Parathyroid adenoma (tissue), 2 donors: ENCODE measurements at regions not wholly inside any gene's neighbourhood (a gene's known extent, or its start where the extent isn't known, plus 50 kb on each side); places are given as distances from the start of the nearest gene placed in this dataset.

Source experiments
- H2AFZ ChIP-seq: fragments of 300-600 bp; sonication (generic); one replicate; pipeline ENCODE4 v1.7.0; 2017; ENCODE audit warnings: antibody characterized with exemption, mild to moderate bottlenecking
- H3K27ac ChIP-seq: fragments of 300-600 bp; sonication (generic); one replicate; pipeline ENCODE4 v1.7.0; 2017
- H3K27me3 ChIP-seq: fragments of 300-600 bp; sonication (generic); one replicate; pipeline ENCODE4 v1.7.0; 2017; ENCODE audit warnings: low read length; ENCODE audit not compliant: control insufficient read depth, insufficient read depth
- H3K36me3 ChIP-seq: fragments of 300-600 bp; sonication (generic); one replicate; pipeline ENCODE4 v1.7.0; 2017; ENCODE audit warnings: low read length; ENCODE audit not compliant: control insufficient read depth, insufficient read depth
- H3K4me1 ChIP-seq: fragments of 300-600 bp; sonication (generic); one replicate; pipeline ENCODE4 v1.7.0; 2017; ENCODE audit warnings: control low read depth
- H3K4me2 ChIP-seq: fragments of 300-600 bp; sonication (generic); one replicate; pipeline ENCODE4 v1.7.0; 2017; ENCODE audit warnings: low read length
- H3K4me3 ChIP-seq: fragments of 300-600 bp; sonication (generic); one replicate; pipeline ENCODE4 v1.7.0; 2017; ENCODE audit warnings: low read depth, low read length
- H3K79me2 ChIP-seq: fragments of 300-600 bp; sonication (generic); one replicate; pipeline ENCODE4 v1.7.0; 2017; ENCODE audit warnings: control low read depth
- H3K9ac ChIP-seq: fragments of 300-600 bp; sonication (generic); one replicate; pipeline ENCODE4 v1.7.0; 2017; ENCODE audit warnings: mild to moderate bottlenecking
- H3K9me3 ChIP-seq: fragments of 300-600 bp; sonication (generic); one replicate; pipeline ENCODE4 v1.7.0; 2017; ENCODE audit warnings: low read length; ENCODE audit not compliant: control insufficient read depth
- TF ChIP-seq, protein P1 (sequence below): fragments of 300-600 bp; sonication (generic); IDR thresholded peaks from one replicate; pipeline ENCODE4 v1.7.0; 2017; ENCODE audit warnings: antibody characterized with exemption, mild to moderate bottlenecking
- donor health status: primary hyperparathyroidism.

- Histone ChIP-seq H3K4me1 (no peaks in the 10 kb centered on the region), H3K9ac (no peak overlapping the region), H3K79me2 (no peaks in the 10 kb centered on the region), H3K36me3 (no peaks in the 10 kb centered on the region), H3K27ac (no peak overlapping the region), H3K4me2 (no peak overlapping the region), H3K4me3 (no peak overlapping the region), H2AFZ (no peak overlapping the region), H3K9me3 (no peaks in the 10 kb centered on the region), H3K27me3 (no peaks in the 10 kb centered on the region)
- TF ChIP-seq, protein P1, sequence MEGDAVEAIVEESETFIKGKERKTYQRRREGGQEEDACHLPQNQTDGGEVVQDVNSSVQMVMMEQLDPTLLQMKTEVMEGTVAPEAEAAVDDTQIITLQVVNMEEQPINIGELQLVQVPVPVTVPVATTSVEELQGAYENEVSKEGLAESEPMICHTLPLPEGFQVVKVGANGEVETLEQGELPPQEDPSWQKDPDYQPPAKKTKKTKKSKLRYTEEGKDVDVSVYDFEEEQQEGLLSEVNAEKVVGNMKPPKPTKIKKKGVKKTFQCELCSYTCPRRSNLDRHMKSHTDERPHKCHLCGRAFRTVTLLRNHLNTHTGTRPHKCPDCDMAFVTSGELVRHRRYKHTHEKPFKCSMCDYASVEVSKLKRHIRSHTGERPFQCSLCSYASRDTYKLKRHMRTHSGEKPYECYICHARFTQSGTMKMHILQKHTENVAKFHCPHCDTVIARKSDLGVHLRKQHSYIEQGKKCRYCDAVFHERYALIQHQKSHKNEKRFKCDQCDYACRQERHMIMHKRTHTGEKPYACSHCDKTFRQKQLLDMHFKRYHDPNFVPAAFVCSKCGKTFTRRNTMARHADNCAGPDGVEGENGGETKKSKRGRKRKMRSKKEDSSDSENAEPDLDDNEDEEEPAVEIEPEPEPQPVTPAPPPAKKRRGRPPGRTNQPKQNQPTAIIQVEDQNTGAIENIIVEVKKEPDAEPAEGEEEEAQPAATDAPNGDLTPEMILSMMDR = no peak
These were observed 212.6 kb downstream of the CLIC5 start for GRCh38 chr6:45803071-45803470.

DNA sequence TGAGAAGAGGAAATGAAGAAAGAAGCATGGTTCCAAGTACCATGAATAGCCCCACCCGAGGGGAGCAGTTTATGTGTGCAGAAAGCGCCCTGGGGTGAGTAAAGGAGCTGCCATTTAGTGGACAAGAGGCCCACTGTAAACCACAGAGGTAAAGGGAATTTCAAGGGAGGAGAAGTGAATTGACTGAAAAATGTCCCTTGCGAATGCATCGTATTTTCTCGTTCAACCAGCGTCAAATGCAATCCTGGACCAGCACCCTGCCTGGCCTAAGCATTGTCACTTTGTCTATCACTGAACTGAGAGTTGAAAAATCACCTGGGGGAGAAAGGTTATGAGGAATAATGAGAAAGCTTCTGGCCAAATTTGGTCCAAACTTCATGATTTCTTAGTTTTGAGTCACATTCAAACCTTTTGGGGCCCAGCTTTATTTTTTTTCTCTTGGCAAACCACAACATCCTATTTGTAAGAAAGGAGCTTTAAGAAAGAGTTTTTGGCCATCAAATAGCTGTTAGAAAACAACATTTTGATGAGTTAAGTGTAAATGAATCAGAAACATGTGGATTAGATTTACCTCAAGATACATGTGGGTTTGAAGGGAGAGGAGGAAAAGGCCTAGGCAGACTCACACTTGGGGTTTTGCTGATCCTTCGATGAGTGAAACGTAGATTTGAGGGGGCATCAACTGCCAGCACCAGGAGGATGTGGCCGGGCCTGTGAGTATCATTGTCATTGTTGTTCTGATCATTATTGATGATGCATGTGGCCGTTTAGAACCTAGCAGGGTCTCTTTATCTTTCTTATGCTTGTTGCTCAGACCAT is 214.0 kb downstream of the CLIC5 start:
- Histone ChIP-seq H3K4me1 (no peaks in the 10 kb centered on the region), H3K9ac (no peak overlapping the region), H3K27ac (no peak overlapping the region), H3K9me3 (no peaks in the 10 kb centered on the region), H3K4me2 (no peak overlapping the region), H3K27me3 (no peaks in the 10 kb centered on the region), H3K79me2 (no peaks in the 10 kb centered on the region), H3K4me3 (no peak overlapping the region), H3K36me3 (no peaks in the 10 kb centered on the region), H2AFZ (no peak overlapping the region)
- TF ChIP-seq, protein P1 = no peak

GRCh38 chr6:45800911-45801310 is 214.7 kb downstream of the CLIC5 start:
- Histone ChIP-seq H3K4me3 (no peak overlapping the region), H3K9ac (no peak overlapping the region), H3K36me3 (no peaks in the 10 kb centered on the region), H3K4me1 (no peaks in the 10 kb centered on the region), H3K27ac (no peak overlapping the region), H3K27me3 (no peaks in the 10 kb centered on the region), H3K9me3 (no peaks in the 10 kb centered on the region), H2AFZ (no peak overlapping the region), H3K4me2 (no peak overlapping the region), H3K79me2 (no peaks in the 10 kb centered on the region)
- TF ChIP-seq, protein P1 = no peak

GRCh38 chr6:45795678-45796077 is 220.0 kb downstream of the CLIC5 start:
- no peak overlapping the region for H3K9ac ChIP-seq
- H3K79me2 ChIP-seq = no peaks in the 10 kb centered on the region
- H3K4me1 ChIP-seq = no peaks in the 10 kb centered on the region
- no peak overlapping the region for H3K4me3 ChIP-seq
- no peaks in the 10 kb centered on the region for H3K9me3 ChIP-seq
- H3K27ac ChIP-seq = no peak overlapping the region
- TF ChIP-seq, protein P1 = no peak
- no peak overlapping the region for H2AFZ ChIP-seq
- no peak overlapping the region for H3K4me2 ChIP-seq
- no peaks in the 10 kb centered on the region for H3K36me3 ChIP-seq
- H3K27me3 ChIP-seq = no peaks in the 10 kb centered on the region

- Histone ChIP-seq H3K4me3 (no peak overlapping the region), H3K4me2 (no peak overlapping the region), H3K9me3 (no peaks in the 10 kb centered on the region), H3K36me3 (no peaks in the 10 kb centered on the region), H3K9ac (no peak overlapping the region), H2AFZ (no peak overlapping the region), H3K27ac (no peak overlapping the region), H3K27me3 (no peaks in the 10 kb centered on the region), H3K79me2 (no peaks in the 10 kb centered on the region), H3K4me1 (no peaks in the 10 kb centered on the region)
- TF ChIP-seq, protein P1 = no peak
These were observed 221.2 kb downstream of the CLIC5 start for GRCh38 chr6:45794465-45794864.
